HG03175 (cell line): ENCODE measurements at regions not wholly inside any gene's neighbourhood (a gene's known extent, or its start where the extent isn't known, plus 50 kb on each side); places are given as distances from the start of the nearest gene placed in this dataset.

Experiments used
- ATAC-seq: cut with Tn5 transposase; IDR thresholded peaks from one replicate; pipeline ENCODE4 v1.9.1; 2021; ENCODE audit warnings: mild to moderate bottlenecking, moderate library complexity; ENCODE audit not compliant: unreplicated experiment

- ATAC-seq, result no peak
These were observed 85.3 kb upstream of the HIVEP1 start for GRCh38 chr6:11926594-11927407.

DNA sequence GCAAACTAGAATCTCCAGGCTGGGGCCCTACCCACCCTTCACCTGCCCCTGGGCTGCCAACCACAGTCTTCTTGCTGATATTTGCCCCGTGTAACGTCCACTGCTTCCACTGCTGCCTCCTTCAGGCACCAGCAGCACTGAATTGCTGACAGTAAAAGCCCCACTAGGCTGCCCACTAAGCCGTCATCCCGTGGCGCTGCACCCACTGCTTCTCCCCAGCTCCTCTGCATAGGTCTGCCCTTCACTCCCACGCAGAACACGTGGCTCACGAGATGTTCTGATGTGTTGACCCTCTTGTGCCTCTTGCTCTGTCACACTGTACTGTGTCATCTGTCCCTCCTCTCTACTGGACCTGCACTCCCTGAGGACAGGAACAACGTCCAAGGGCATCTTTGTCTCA is 86.3 kb upstream of the HIVEP1 start:
- no peak for ATAC-seq

- no peak for ATAC-seq
These were observed 88.5 kb upstream of the HIVEP1 start for GRCh38 chr6:11923621-11924020.

- ATAC-seq, result no peak
These were observed 89.2 kb upstream of the HIVEP1 start for GRCh38 chr6:11922901-11923300.

DNA sequence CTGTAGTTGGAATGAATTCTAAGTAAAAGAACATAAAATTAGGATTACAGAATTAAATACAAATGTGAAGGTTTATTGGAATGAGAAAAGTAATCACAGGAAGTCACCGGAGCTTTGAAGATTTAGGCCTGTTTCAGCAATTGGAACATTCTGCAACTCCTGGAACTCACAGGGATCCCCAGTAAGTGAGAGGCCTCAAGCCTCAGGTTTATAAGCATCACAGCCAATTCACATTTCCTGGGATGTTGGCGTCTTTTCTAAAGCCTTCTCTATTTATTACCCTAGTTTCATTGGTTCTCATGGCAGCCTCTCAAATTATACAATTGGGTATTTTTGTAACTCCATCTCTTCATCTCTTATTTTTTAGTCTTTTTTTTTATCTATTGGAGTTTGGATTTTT is 90.4 kb upstream of the HIVEP1 start:
- ATAC-seq, result no peak

DNA sequence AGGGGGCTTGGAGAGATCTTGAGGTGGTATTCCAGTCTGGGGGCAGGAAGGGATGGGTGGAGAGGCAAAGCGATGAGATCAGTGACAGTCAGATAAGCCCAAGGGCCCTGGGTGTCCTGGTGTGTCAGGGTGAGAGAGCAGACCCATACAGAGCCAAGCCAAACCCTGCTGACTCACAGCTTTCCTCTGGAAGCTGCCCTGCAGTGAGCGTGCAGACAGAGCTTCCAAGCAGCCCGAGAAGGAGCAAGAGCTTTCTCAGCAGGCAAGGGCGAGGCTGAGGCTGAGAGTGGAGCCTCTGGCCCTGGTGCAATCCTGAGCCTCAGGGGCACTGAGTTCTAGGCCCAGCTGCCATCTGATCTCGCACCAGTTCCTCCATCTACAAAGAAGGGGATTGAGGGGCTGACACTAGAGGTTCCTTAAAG is 91.1 kb upstream of the HIVEP1 start:
- no peak for ATAC-seq

DNA sequence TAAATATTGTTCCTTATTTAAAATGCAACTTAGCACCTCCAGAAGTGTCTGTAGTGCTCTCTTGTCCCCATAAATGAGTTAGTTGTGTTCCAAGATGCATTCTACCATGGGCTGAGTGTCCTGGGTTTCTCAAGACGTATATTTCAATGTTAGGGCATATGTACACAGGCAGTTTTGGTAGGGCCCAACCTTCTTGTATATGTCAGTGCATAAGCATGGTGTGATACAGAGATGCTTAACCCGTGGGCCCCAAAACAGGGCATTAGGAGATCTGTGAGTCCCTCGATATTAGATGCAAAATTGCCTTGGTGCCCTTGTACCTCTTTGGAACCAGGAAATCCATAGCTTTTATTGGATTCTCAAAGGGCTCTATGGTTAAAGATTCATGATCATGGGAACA is 91.5 kb upstream of the HIVEP1 start:
- no peak for ATAC-seq

- ATAC-seq, result no peak
These were observed 92.2 kb upstream of the HIVEP1 start for GRCh38 chr6:11919771-11920440.

DNA sequence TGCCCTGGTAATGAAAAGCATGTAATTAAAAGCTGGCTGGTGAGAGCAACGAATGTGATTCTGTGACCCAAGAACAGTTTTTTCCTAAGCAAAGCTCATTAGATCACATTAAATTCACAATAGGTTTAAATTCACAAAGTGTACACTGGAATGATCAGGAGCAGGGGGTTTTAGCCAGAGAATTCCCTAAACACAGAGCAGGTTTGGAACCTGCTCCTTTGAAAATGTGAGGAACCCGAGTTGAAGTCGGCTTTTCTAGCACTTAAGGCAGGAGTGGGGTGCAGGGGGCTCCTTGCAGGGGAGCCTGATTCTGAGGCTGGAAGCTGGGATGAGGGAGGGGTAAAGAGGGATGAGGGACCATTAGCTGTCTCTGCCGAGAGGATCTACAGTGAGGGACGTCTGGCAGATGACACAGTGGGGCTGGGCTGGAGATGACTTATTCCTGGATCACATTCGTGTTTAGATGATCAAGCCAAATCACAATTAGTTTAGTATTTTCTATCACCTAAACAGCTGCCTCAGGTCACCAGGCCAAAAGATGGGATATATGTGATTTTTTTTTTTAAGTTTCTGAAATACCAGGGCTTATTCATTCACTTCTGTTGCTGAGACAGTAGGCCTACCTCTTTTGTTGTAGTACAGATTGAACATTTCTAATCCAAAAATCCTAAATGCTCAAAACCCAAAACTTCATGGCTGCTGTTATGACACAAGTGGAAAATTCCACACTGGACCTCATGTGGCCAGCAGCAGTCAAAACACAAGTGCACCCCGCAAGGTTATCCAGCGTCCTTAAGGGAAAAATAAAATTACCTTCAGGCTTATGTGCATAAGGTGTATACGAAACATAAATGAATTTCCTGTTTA is 93.1 kb upstream of the HIVEP1 start:
- no peak for ATAC-seq

DNA sequence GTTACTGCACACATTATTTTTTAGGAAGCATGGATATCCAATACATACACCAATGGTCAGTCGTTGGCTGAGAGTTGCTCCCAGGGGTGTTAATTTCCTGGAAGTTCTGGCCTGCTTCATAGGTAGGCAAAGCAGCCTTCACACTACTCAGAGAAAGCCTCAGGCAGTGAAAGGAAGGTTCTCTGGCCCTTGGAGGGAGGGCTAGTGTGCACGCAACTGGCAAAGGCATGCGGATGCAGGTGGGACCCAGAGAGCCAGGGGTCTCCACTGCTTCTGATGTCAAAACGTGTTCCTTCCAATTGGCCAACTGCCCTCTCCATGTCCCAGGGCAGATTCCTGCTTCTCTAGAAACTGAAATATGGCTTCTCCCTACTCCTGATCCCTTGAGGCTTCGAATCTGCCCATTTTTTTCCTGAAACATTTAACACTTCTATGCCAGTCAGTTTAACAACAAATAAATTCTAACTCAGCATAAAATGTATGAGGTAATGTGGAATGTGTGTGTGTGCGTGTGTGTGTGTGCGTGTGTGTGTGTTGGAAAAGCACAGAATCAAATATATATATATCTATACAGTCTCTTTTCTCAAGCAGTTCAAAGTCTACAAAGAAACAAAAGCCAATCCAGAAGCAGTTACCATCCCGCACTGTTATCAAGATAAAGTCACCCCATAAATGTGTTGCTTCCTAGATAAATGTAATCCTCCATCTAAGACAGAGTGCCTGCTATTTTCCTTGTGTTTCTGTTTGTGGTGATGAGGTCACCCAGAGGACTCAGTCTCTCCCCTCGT is 94.0 kb upstream of the HIVEP1 start:
- no peak for ATAC-seq

DNA sequence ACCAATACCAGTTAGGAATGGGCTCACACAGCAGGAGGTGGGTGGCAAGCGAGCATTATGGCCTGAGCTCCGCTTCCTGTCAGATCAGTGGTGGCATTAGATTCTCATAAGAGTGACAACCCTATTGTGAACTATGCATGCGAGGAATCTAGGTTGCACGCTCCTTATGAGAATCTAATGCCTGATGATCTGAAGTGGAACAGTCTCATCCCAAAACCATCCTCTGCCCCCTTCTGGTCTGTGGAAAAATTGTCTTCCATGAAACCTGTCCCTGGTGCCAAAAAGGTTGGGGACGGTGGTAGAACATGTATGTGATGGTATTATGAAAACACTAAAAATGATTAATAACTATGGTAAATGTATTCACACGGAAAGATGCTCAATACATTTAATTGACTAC is 99.7 kb upstream of the HIVEP1 start:
- no peak for ATAC-seq

DNA sequence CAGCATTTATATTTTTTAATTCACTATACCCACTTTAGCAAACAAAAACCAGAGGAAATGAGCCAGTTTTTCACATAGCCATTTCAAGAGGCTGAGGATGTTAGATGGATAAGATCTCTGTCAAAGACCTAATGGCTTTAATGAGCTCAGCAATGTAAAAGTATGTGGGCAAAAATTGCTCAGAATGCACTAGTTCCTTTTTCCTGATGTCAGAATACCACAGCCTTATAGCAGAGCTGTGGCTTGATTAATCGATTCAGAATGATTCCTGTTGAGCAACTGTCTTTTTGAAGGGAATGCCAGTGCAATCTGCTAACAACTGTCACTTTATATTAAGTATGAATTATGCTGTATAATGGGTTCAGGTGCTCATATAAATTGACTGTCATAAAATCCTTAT is 100.6 kb upstream of the HIVEP1 start:
- no peak for ATAC-seq

GRCh38 chr6:11909696-11910132 is 102.4 kb upstream of the HIVEP1 start:
- no peak for ATAC-seq

DNA sequence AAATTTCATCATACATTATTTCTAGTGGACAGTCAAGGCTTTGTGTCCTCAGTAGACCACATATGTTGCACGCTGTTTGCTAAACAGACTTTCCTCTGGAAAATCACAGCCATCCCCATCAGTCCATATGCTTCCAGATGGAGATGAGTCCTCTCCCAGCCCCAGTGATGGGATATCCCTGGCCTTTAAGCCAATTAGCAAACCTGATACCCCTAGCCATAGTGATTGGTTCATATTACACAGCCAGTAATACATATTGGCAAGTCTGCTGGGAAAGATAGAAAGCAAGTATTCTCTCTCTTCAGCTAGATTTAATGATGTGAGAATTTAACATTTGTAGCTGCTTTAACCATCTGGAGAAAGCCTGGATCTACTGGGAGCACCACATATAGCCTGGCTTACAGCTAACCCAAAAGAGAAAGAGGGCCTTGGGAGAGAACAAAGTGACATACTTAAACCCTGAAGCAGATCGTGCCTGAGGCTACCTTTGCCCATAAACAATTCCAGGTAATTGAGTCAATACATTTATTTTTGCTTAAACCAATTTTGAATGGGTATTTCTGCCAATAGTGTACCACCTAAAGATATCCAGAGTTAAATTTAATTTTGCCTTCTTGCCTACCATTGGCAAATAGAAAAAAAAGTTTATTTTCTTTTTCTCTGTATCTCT is 103.5 kb upstream of the HIVEP1 start:
- no peak for ATAC-seq

DNA sequence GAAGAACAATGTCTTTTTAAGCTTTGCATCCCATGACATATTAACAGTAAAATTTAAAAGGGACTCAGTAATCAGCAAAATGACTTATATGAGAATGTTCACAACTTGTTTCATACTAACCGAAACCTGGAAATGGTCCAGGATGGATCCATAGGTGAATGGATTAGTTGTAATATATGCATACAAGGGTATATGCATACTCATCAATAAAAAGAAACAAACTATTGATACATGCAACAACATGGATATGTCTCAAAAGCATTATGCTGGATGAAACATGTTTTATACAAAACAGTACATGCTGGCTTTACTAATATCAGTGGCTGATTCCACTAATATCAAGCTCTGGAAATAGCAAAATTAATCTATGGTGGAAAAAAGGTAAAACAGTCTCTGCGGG is 108.5 kb upstream of the HIVEP1 start:
- no peak for ATAC-seq

DNA sequence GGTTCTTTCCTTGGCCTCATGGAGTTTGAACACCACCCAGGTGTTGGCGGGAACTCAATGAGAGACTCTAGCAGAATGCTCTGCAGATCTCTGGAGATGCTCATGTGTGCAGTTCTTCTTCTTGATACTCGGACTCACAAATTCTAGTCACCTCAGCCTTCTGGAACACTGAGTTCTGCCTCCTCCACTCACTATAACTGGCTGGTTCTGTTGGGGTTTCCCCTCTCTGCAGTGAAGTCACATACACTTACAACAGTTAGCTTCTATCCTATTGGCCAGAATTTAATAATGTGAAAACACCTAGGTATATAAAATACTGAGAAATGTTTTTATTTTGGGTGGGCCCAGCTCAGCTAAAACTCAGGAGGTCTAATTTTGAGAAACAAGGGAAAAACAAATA is 109.6 kb upstream of the HIVEP1 start:
- no peak for ATAC-seq

DNA sequence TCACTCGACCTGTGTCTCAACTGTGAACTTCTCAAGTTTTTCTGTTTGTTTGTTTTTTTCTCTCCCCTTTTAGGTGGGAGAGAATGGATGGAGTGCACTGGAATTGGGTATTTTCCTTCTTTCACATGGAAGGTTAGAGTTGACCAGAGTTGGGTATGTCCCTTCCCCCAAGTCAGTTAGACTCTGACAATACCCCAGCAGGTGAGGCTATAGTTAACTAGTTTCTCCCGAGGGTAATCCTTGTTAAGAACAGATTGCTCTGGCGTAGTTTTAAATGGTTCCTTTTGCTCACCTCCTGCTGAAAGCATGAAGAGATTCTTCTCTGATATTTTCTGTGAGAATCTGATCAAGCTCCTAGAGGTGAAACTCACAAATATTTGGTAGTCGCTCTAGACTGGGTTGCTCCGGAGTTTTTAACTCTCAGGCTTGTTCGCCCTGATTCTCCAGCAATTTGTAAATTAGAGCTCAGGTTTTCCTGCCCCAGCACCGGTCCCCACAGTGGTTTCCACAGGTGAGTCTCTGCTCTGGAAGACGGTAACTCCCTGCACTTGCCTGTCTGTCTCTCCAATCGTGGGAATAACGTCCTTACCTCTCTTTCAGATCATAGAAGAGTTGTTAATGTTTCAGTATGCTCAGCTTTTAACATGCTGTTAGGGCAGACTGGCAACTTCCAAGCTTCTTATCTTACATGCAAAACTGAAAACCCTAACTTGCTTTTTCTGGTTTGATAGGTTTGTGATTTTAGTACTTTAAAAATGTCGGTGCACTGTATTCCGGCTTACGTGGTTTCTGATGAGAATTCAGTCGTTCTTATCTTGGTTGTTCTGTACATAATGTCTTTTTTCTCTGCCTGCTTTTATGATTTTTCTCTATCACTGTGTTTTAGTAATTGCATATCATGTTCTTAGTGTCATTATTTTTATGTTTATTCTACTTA is 111.2 kb upstream of the HIVEP1 start:
- ATAC-seq, result no peak

DNA sequence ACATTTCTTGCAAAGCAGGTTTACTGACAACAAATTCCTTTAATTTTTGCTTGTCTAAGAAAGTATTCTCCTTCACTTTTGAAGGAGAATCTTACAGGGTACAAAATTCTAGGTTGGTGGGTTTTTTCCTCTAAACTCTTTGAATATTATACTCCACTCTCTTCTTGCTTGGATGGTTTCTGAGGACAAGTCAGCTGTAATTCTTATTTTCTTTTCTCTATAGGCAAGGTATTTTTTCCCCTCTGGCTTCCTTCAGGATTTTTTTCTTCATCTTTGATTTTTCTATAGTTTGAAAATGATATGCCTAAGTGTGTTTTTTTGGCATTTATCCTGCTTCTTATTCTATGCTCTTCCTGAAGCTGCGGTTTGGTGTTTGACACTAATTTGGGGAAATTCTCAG is 112.5 kb upstream of the HIVEP1 start:
- no peak for ATAC-seq

- ATAC-seq, result no peak
These were observed 115.6 kb upstream of the ADTRP start for GRCh38 chr6:11894212-11894611.
